ENCODE measurements at regions not wholly inside any gene's neighbourhood (a gene's known extent, or its start where the extent isn't known, plus 50 kb on each side); places are given as distances from the start of the nearest gene placed in this dataset.

DNA sequence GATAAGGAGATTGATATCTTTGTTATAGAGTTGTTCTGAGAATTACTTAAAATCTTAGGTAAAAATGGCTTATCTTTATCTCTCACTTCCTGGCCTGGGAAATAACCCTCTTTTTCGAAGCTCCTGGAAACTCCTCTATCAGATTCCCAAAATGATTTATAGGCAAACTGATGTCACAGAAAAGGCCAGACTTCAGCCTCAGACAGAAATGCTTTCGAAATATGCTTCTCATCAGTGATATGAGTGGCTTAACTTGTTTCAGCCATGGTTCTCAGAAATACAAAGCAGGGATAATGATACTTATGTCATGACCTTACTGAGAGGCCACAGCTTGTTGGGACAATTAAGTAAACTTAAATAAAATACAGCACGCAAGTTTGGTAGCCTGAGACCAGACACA, 85.3 kb upstream of the HS3ST1 start:
- no peak overlapping the region for H3K4me3 ChIP-seq (ENCODE audit: low read depth, low read length)

DNA sequence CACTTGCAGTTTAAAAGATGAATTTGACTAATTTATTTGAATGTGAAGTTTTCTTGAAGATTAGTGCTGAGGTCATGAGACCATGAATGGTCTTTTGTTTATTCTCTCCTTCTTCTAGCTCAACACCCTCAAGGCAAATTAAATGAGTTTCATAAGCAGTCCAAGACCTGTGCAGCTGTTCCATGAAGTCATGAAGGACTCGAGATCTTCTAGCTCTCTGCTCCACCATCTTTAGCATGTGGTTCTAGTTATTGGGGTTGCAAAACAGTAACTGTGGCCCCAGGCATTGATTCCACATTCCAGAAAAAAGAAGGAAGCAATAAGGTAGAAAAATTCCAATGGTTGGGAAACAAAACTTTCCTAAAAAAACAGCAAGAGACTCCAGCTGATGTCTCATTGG, 84.2 kb upstream of the HS3ST1 start:
- TF ChIP-seq, protein P1, sequence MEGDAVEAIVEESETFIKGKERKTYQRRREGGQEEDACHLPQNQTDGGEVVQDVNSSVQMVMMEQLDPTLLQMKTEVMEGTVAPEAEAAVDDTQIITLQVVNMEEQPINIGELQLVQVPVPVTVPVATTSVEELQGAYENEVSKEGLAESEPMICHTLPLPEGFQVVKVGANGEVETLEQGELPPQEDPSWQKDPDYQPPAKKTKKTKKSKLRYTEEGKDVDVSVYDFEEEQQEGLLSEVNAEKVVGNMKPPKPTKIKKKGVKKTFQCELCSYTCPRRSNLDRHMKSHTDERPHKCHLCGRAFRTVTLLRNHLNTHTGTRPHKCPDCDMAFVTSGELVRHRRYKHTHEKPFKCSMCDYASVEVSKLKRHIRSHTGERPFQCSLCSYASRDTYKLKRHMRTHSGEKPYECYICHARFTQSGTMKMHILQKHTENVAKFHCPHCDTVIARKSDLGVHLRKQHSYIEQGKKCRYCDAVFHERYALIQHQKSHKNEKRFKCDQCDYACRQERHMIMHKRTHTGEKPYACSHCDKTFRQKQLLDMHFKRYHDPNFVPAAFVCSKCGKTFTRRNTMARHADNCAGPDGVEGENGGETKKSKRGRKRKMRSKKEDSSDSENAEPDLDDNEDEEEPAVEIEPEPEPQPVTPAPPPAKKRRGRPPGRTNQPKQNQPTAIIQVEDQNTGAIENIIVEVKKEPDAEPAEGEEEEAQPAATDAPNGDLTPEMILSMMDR (IDR thresholded peaks at IDR 0.05; ENCODE audit: borderline replicate concordance, insufficient read depth, low read depth, low read length), result no peak
- no peak overlapping the region for H3K4me3 ChIP-seq (ENCODE audit: low read depth, low read length)

More for the DNA sequence above, 85.3 kb upstream of the HS3ST1 start:
- TF ChIP-seq, protein P1 (IDR thresholded peaks at IDR 0.05; ENCODE audit: borderline replicate concordance, insufficient read depth, low read depth, low read length), result no peak

- TF ChIP-seq, protein P1 (IDR thresholded peaks at IDR 0.05; ENCODE audit: borderline replicate concordance, insufficient read depth, low read depth, low read length), result no peak
- no peak overlapping the region for H3K4me3 ChIP-seq (ENCODE audit: low read depth, low read length)
Observed at GRCh38 chr4:11511321-11511720, 82.6 kb upstream of the HS3ST1 start.

DNA sequence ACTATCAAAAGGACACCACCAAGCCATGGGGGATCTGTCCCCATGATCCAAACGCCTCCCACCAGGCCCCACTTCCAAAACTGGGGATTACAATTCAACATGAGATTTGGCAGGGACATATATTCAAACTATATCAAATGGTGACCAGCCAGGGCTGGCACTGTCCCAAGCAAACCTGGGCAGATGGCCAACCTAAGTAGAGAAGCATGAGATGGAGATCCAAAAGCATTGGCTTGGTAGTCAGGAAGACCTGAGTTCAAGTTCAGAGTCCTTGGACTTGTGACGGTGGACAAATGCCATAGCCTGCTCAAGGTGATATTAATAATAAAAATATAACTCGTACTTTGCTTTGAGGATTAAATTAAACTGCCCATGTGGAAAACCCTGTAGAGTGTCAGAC, 79.2 kb upstream of the HS3ST1 start:
- TF ChIP-seq, protein P1 (IDR thresholded peaks at IDR 0.05; ENCODE audit: borderline replicate concordance, insufficient read depth, low read depth, low read length), result no peak
- H3K4me3 ChIP-seq (ENCODE audit: low read depth, low read length), result no peak overlapping the region

- TF ChIP-seq, protein P1 (IDR thresholded peaks at IDR 0.05; ENCODE audit: borderline replicate concordance, insufficient read depth, low read depth, low read length), result no peak
- no peak overlapping the region for H3K4me3 ChIP-seq (ENCODE audit: low read depth, low read length)
Observed at GRCh38 chr4:11506194-11506593, 77.5 kb upstream of the HS3ST1 start.

DNA sequence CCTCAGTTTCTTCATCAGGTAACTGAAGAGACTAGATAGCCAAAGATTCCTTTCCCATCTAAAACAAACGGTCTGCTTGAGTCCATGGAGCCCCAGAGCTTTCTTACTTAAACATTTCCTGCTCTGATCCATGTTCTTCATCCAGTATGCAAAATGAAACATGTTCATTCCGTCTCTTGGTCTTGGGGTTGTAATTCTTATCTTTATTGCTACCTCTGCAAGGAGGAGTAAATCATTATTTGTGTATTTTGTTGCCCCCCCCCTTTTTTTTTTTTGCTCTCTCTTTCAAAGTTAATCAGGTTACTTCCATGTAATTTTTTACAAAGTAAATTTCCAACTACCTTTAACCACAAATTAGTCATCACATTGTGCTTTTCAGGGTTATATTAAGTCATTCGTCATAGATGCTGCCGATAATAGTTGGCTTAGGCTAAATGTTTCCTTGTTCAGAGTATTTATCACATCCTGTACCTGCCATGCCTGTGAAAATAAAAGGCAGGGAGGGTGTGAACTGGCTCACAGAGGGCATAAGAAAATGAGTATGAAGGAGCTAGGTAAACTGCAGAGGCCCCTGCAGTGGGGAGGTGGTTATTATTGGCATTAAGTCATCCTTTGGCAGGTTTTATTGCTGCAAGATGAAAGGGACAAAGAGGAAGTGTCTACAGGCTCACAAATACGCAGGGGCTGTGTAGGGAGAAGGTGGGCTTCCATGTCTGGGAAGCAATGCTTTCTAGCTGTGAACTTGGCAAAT, 76.7 kb upstream of the HS3ST1 start:
- no peak overlapping the region for H3K4me3 ChIP-seq (ENCODE audit: low read depth, low read length)
- TF ChIP-seq, protein P1 (IDR thresholded peaks at IDR 0.05; ENCODE audit: borderline replicate concordance, insufficient read depth, low read depth, low read length), result no peak

GRCh38 chr4:11503166-11503565, 74.5 kb upstream of the HS3ST1 start:
- TF ChIP-seq, protein P1 (IDR thresholded peaks at IDR 0.05; ENCODE audit: borderline replicate concordance, insufficient read depth, low read depth, low read length), result no peak
- no peak overlapping the region for H3K4me3 ChIP-seq (ENCODE audit: low read depth, low read length)

Measured in GM12875 (cell line).